ENCODE measurements at regions not wholly inside any gene's neighbourhood (a gene's known extent, or its start where the extent isn't known, plus 50 kb on each side); places are given as distances from the start of the nearest gene placed in this dataset.

GRCh38 chr6:134435814-134436280 is 117.9 kb upstream of the SGK1 start:
- no peak for DNase-seq (ENCODE audit: low read depth in 2 of 2)
- no peak for TF ChIP-seq CTCF (IDR thresholded peaks at IDR 0.05; ENCODE audit: low read depth, low read length)
- H3K4me3 ChIP-seq (replicated peaks in 1 of 2; ENCODE audit: low read depth in 2 of 2, low read length in 2 of 2) = no peak overlapping the region

GRCh38 chr6:134434019-134434942 is 116.4 kb upstream of the SGK1 start:
- no peak overlapping the region for H3K4me3 ChIP-seq (replicated peaks in 1 of 2; ENCODE audit: low read depth in 2 of 2, low read length in 2 of 2)
- no peak for DNase-seq (ENCODE audit: low read depth in 2 of 2)

GRCh38 chr6:134432036-134432435 is 114.1 kb upstream of the SGK1 start:
- no peak for DNase-seq (ENCODE audit: low read depth in 2 of 2)
- H3K4me3 ChIP-seq (replicated peaks in 1 of 2; ENCODE audit: low read depth in 2 of 2, low read length in 2 of 2) = no peak overlapping the region
- TF ChIP-seq CTCF (IDR thresholded peaks at IDR 0.05; ENCODE audit: low read depth, low read length) = no peak

More at GRCh38 chr6:134434019-134434942, 116.4 kb upstream of the SGK1 start:
- TF ChIP-seq CTCF (IDR thresholded peaks at IDR 0.05; ENCODE audit: low read depth, low read length) = no peak

GRCh38 chr6:134431421-134431859 is 113.5 kb upstream of the SGK1 start:
- no peak for TF ChIP-seq CTCF (IDR thresholded peaks at IDR 0.05; ENCODE audit: low read depth, low read length)
- DNase-seq (ENCODE audit: low read depth in 2 of 2) = no peak
- H3K4me3 ChIP-seq (replicated peaks in 1 of 2; ENCODE audit: low read depth in 2 of 2, low read length in 2 of 2) = no peak overlapping the region

- no peak overlapping the region for H3K4me3 ChIP-seq (replicated peaks in 1 of 2; ENCODE audit: low read depth in 2 of 2, low read length in 2 of 2)
- no peak for DNase-seq (ENCODE audit: low read depth in 2 of 2)
- no peak for TF ChIP-seq CTCF (IDR thresholded peaks at IDR 0.05; ENCODE audit: low read depth, low read length)
These were observed 112.0 kb upstream of the SGK1 start for GRCh38 chr6:134429861-134430380.

- DNase-seq (ENCODE audit: low read depth in 2 of 2) = no peak
These were observed 109.8 kb upstream of the SGK1 start for GRCh38 chr6:134427721-134428120.

More at GRCh38 chr6:134427721-134428120, 109.8 kb upstream of the SGK1 start:
- no peak overlapping the region for H3K4me3 ChIP-seq (replicated peaks in 1 of 2; ENCODE audit: low read depth in 2 of 2, low read length in 2 of 2)
- TF ChIP-seq CTCF (IDR thresholded peaks at IDR 0.05; ENCODE audit: low read depth, low read length) = no peak

Measured in cardiac fibroblast (primary cell).